K562 (cell line): ENCODE measurements at regions not wholly inside any gene's neighbourhood (a gene's known extent, or its start where the extent isn't known, plus 50 kb on each side); places are given as distances from the start of the nearest gene placed in this dataset.

Source experiments
- ARID3B ChIP-seq: fragments of 250-450 bp; sonication (Bioruptor Pico); IDR thresholded peaks from 2 replicates; pipeline ENCODE4 v1.4.0; 2020; ENCODE audit warnings: borderline replicate concordance
- CEBPG ChIP-seq, 3 experiments: fragments of 200-800 bp in 1 of 3; sonication (Bioruptor generic) in 1 of 3; sonication (generic) in 1 of 3; formaldehyde crosslinking in 1 of 3; IDR thresholded peaks in 2 of 3; conservative IDR thresholded peaks in 1 of 3; 2 replicates each; pipeline versions ENCODE4 v1.6.1 to v1.8.0; 2016 to 2022; ENCODE audit warnings: missing compliant biosample characterization in 2 of 3, missing genetic modification characterization in 2 of 3, mild to moderate bottlenecking in 1 of 3, missing genetic modification reagents in 1 of 3
- ETV5 ChIP-seq: sonication (generic); formaldehyde crosslinking; IDR thresholded peaks from 2 replicates; pipeline ENCODE4 v1.4.0; 2020; ENCODE audit warnings: low read depth, mild to moderate bottlenecking, missing genetic modification reagents
- EWSR1 ChIP-seq: fragments of 450-650 bp; IDR thresholded peaks from 2 replicates; pipeline ENCODE4 v1.6.1; 2018; ENCODE audit warnings: borderline replicate concordance, mild to moderate bottlenecking, low read depth, moderate library complexity; ENCODE audit not compliant: partially characterized antibody
- GABPA ChIP-seq: fragments of 200-800 bp; sonication (Bioruptor generic); conservative IDR thresholded peaks from 2 replicates; pipeline ENCODE4 v1.6.1; 2016; ENCODE audit warnings: low read depth, missing genetic modification characterization, missing compliant biosample characterization
- GTF2B ChIP-seq: IDR thresholded peaks from 2 replicates; pipeline ENCODE4 v1.6.1; 2011; ENCODE audit not compliant: insufficient read length; ENCODE audit errors: extremely low read depth
- GTF2E2 ChIP-seq: fragments of 200-800 bp; sonication (Bioruptor generic); IDR thresholded peaks from 2 replicates; pipeline ENCODE4 v1.6.1; 2016; ENCODE audit warnings: missing genetic modification characterization, missing compliant biosample characterization
- HDAC2 ChIP-seq: fragments of 450-650 bp; IDR thresholded peaks from 2 replicates; pipeline ENCODE4 v1.6.1; 2016; ENCODE audit warnings: mild to moderate bottlenecking
- HDAC3 ChIP-seq: fragments of 450-650 bp; IDR thresholded peaks from 2 replicates; pipeline ENCODE4 v1.6.1; 2018; ENCODE audit warnings: borderline replicate concordance, mild to moderate bottlenecking, moderate library complexity; ENCODE audit not compliant: partially characterized antibody
- L3MBTL2 ChIP-seq: fragments of 450-650 bp; IDR thresholded peaks from 2 replicates; pipeline ENCODE4 v1.6.1; 2016; ENCODE audit warnings: mild to moderate bottlenecking, moderate library complexity
- MCM3 ChIP-seq: fragments of 450-650 bp; IDR thresholded peaks from 2 replicates; pipeline ENCODE4 v1.6.1; 2016
- SAFB ChIP-seq: fragments of 200-400 bp; formaldehyde crosslinking; IDR thresholded peaks from 2 replicates; pipeline ENCODE4 v1.6.1; 2017; ENCODE audit warnings: low read depth, low read length, borderline replicate concordance
- USF1 ChIP-seq: sonication (generic); formaldehyde crosslinking; IDR thresholded peaks from 2 replicates; pipeline ENCODE4 v1.9.0; 2022; ENCODE audit warnings: mild to moderate bottlenecking, missing genetic modification reagents
- USF2 ChIP-seq: sonication (generic); formaldehyde crosslinking; IDR thresholded peaks from 2 replicates; pipeline ENCODE4 v1.5.0; 2020; ENCODE audit warnings: missing genetic modification reagents
- ZNF224 ChIP-seq: sonication (generic); formaldehyde crosslinking; IDR thresholded peaks from 2 replicates; pipeline ENCODE4 v1.8.0; 2022; ENCODE audit warnings: mild to moderate bottlenecking, missing genetic modification reagents
- ZNF561 ChIP-seq: fragments of 450-650 bp; formaldehyde crosslinking; conservative IDR thresholded peaks from 2 replicates; pipeline ENCODE4 v1.4.0; 2020; ENCODE audit warnings: mild to moderate bottlenecking, moderate library complexity
- ZNF589 ChIP-seq: fragments of 200-800 bp; sonication (Bioruptor generic); IDR thresholded peaks from 2 replicates; pipeline ENCODE4 v1.6.1; 2016; ENCODE audit warnings: low read depth, missing genetic modification characterization, missing compliant biosample characterization
- ZNF592 ChIP-seq: fragments of 450-650 bp; IDR thresholded peaks from 2 replicates; pipeline ENCODE4 v1.6.1; 2017; ENCODE audit warnings: antibody characterized with exemption, mild to moderate bottlenecking
- ZSCAN29 ChIP-seq: fragments of 450-650 bp; IDR thresholded peaks from 2 replicates; pipeline ENCODE4 v1.6.1; 2017

- TF ChIP-seq ARID3B (no peak), GABPA (no peak; the same call in 1 of the 2 replicates), GTF2E2 (no peak), CEBPG (CRISPR knock-in tag; IDR thresholded peaks at IDR 0.05) (no peak), CEBPG (tag; conservative IDR thresholded peaks at IDR 0.05 in 1 of 2, IDR thresholded peaks at IDR 0.05 in 1 of 2) (no peak), GTF2B (no peak), ZNF224 (CRISPR knock-in tag) (no peak), USF1 (CRISPR knock-in tag) (no peak), ETV5 (CRISPR knock-in tag) (no peak), EWSR1 (no peak), ZNF561 (CRISPR knock-in tag) (no peak), HDAC3 (no peak), ZNF589 (CRISPR knock-in tag) (no peak), MCM3 (no peak), HDAC2 (no peak), ZSCAN29 (no peak), L3MBTL2 (peak; percentile 42; the same call in 1 of the 2 replicates), ZNF592 (peak; percentile 68), SAFB (no peak), USF2 (CRISPR knock-in tag) (no peak)
These were observed 54.5 kb upstream of the UPP2 start (continued) for GRCh38 chr2:158047156-158047611.
